ENCODE measurements at regions not wholly inside any gene's neighbourhood (a gene's known extent, or its start where the extent isn't known, plus 50 kb on each side); places are given as distances from the start of the nearest gene placed in this dataset.

- no peaks in the 10 kb centered on the region for H3K27me3 ChIP-seq (ENCODE audit: control insufficient read depth in 2 of 2, insufficient read depth in 2 of 2, low read length in 2 of 2)
- no peaks in the 10 kb centered on the region for H3K9me1 ChIP-seq (ENCODE audit: control insufficient read depth, insufficient read depth, low read length)
- H2AFZ ChIP-seq (ENCODE audit: low read depth, low read length), result no peak overlapping the region
- TF ChIP-seq SMAD1 (IDR thresholded peaks at IDR 0.05; ENCODE audit: low read depth, low read length, partially characterized antibody), result no peak
- TF ChIP-seq, protein P1, sequence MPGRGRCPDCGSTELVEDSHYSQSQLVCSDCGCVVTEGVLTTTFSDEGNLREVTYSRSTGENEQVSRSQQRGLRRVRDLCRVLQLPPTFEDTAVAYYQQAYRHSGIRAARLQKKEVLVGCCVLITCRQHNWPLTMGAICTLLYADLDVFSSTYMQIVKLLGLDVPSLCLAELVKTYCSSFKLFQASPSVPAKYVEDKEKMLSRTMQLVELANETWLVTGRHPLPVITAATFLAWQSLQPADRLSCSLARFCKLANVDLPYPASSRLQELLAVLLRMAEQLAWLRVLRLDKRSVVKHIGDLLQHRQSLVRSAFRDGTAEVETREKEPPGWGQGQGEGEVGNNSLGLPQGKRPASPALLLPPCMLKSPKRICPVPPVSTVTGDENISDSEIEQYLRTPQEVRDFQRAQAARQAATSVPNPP (IDR thresholded peaks at IDR 0.05; ENCODE audit: borderline replicate concordance, insufficient read depth, insufficient read length), result no peak
- no peak for TF ChIP-seq PHF21A (IDR thresholded peaks at IDR 0.05; ENCODE audit: borderline replicate concordance, low read depth)
- TF ChIP-seq MEF2A (IDR thresholded peaks at IDR 0.05; ENCODE audit: control insufficient read depth, low read depth, low read length), result no peak
- TF ChIP-seq TAF7 (tag; IDR thresholded peaks at IDR 0.05), result no peak
- TF ChIP-seq HNRNPUL1 (IDR thresholded peaks at IDR 0.05; ENCODE audit: low read length), result no peak
- TF ChIP-seq TAF1 (IDR thresholded peaks at IDR 0.05; ENCODE audit: control insufficient read depth, extremely low read depth, insufficient read depth, low read length, severe bottlenecking), result no peak
- TF ChIP-seq NCOR1 (IDR thresholded peaks at IDR 0.05), result no peak
- no peak for TF ChIP-seq RBFOX2 (IDR thresholded peaks at IDR 0.05; ENCODE audit: low read depth, low read length)
- no peak for TF ChIP-seq POLR3A (IDR thresholded peaks at IDR 0.05; ENCODE audit: borderline replicate concordance, extremely low read depth, insufficient read depth, insufficient read length)
- no peak for TF ChIP-seq HMG20A (CRISPR knock-in tag; conservative IDR thresholded peaks at IDR 0.05)
- TF ChIP-seq, protein P2, sequence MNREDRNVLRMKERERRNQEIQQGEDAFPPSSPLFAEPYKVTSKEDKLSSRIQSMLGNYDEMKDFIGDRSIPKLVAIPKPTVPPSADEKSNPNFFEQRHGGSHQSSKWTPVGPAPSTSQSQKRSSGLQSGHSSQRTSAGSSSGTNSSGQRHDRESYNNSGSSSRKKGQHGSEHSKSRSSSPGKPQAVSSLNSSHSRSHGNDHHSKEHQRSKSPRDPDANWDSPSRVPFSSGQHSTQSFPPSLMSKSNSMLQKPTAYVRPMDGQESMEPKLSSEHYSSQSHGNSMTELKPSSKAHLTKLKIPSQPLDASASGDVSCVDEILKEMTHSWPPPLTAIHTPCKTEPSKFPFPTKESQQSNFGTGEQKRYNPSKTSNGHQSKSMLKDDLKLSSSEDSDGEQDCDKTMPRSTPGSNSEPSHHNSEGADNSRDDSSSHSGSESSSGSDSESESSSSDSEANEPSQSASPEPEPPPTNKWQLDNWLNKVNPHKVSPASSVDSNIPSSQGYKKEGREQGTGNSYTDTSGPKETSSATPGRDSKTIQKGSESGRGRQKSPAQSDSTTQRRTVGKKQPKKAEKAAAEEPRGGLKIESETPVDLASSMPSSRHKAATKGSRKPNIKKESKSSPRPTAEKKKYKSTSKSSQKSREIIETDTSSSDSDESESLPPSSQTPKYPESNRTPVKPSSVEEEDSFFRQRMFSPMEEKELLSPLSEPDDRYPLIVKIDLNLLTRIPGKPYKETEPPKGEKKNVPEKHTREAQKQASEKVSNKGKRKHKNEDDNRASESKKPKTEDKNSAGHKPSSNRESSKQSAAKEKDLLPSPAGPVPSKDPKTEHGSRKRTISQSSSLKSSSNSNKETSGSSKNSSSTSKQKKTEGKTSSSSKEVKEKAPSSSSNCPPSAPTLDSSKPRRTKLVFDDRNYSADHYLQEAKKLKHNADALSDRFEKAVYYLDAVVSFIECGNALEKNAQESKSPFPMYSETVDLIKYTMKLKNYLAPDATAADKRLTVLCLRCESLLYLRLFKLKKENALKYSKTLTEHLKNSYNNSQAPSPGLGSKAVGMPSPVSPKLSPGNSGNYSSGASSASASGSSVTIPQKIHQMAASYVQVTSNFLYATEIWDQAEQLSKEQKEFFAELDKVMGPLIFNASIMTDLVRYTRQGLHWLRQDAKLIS (CRISPR knock-in tag; IDR thresholded peaks at IDR 0.05), result no peak
- no peak for TF ChIP-seq ZNF143 (CRISPR knock-in tag; IDR thresholded peaks at IDR 0.05)
- no peak for TF ChIP-seq ZNF778 (CRISPR knock-in tag; IDR thresholded peaks at IDR 0.05)
- no peak for TF ChIP-seq PRPF4 (IDR thresholded peaks at IDR 0.05; ENCODE audit: insufficient read depth, low read depth, low read length, poor library complexity, severe bottlenecking)
- no peaks in the 10 kb centered on the region for H4K20me1 ChIP-seq (replicated peaks; ENCODE audit: control insufficient read depth, insufficient read depth, low read length)
- no peak overlapping the region for H3K27ac ChIP-seq (ENCODE audit: extremely low read depth, low read depth, low read length)
- H3K9me3 ChIP-seq (replicated peaks; ENCODE audit: control insufficient read depth, insufficient read depth, low read depth, low read length), result no peaks in the 10 kb centered on the region
- no peaks in the 10 kb centered on the region for H3K36me3 ChIP-seq (ENCODE audit: control insufficient read depth, insufficient read depth, low read length)
- ATAC-seq (no peak), DNase-seq (ENCODE audit: extremely low read depth in 1 of 4, low spot score in 3 of 4) (no peak), FAIRE-seq (no peak)
- BruUV-seq (replicated peaks), result no TSS peak
- no peaks in the 10 kb centered on the region for H3K4me1 ChIP-seq (replicated peaks in 1 of 2; ENCODE audit: control insufficient read depth in 2 of 2, insufficient read depth in 2 of 2, low read length in 2 of 2)
- intact Hi-C loops (cut with micrococcal nuclease) (no loop called here), in situ Hi-C loops (cut with MboI) (no loop called here)
- ChIA-PET POLR2A (no interaction called here), CTCF (ENCODE audit: low intra/inter-chr PET ratio) (no interaction called here)
- H3K4me3 ChIP-seq, result no peak overlapping the region
- H3K4me2 ChIP-seq (ENCODE audit: insufficient read depth, low read length), result no peak overlapping the region
- H3K9ac ChIP-seq (ENCODE audit: insufficient read depth in 1 of 2, low read depth in 2 of 2, low read length in 2 of 2), result no peak overlapping the region
- 0% methylated on average over 1 of the region's 1 CpG for WGBS (ENCODE audit: insufficient coverage, low coverage, missing lambda C conversion rate)
- no peaks in the 10 kb centered on the region for H3K79me2 ChIP-seq (ENCODE audit: control insufficient read depth, insufficient read depth, low read length)
Measured at GRCh38 chr18:60123031-60123430, 223.2 kb downstream of the PMAIP1 start.

Measured in K562 (cell line).